Testis (tissue), 2 donors: ENCODE measurements at regions not wholly inside any gene's neighbourhood (a gene's known extent, or its start where the extent isn't known, plus 50 kb on each side); places are given as distances from the start of the nearest gene placed in this dataset.
A peak's percentile ranks its signal among the peaks of the same experiment; 100 is the strongest.

Experiments
- DNase-seq: peaks from one replicate; pipeline ENCODE4 v3.0.0-alpha.2; 2019
- H3K27ac ChIP-seq, 2 donors: fragments of 200-600 bp; sonication (generic); one replicate each; pipeline ENCODE4 v1.5.1; 2019
- H3K27me3 ChIP-seq: fragments of 200-600 bp; sonication (generic); one replicate; pipeline ENCODE4 v1.5.1; 2019
- H3K36me3 ChIP-seq: fragments of 200-600 bp; sonication (generic); one replicate; pipeline ENCODE4 v1.5.1; 2017; ENCODE audit warnings: low read depth; ENCODE audit errors: missing control alignments
- H3K4me1 ChIP-seq: fragments of 200-600 bp; sonication (generic); one replicate; pipeline ENCODE4 v1.5.1; 2019
- H3K4me3 ChIP-seq, 2 donors: fragments of 200-600 bp; sonication (generic); one replicate each; pipeline ENCODE4 v1.5.1; 2017 to 2019
- H3K9me3 ChIP-seq: fragments of 200-600 bp; sonication (generic); one replicate; pipeline ENCODE4 v1.5.1; 2017
- CTCF ChIP-seq, 3 experiments: fragments of 450-650 bp in 2 of 3; fragments of 200-600 bp in 1 of 3; sonication (generic) in 1 of 3; IDR thresholded peaks; one replicate each; pipeline ENCODE4 v1.5.1; 2016 to 2019; ENCODE audit warnings: antibody characterized with exemption in 3 of 3, mild to moderate bottlenecking in 2 of 3, moderate library complexity in 1 of 3
- POLR2A ChIP-seq: fragments of 450-650 bp; IDR thresholded peaks from one replicate; pipeline ENCODE4 v1.6.1; 2017; ENCODE audit warnings: antibody characterized with exemption, mild to moderate bottlenecking, moderate library complexity
- WGBS, 2 donors: methylation state at CpG; one replicate each; pipeline ENCODE4 v1.1.5; 2018; 5-methylcytosine and 5-hydroxymethylcytosine counted together
- intact Hi-C: fragments of 100-400 bp; cut with DNase I; formaldehyde crosslinking; loops from one replicate; pipeline ENCODE4 v1.15.1; 2023; ENCODE audit warnings: low total_unique reads

- H3K27ac ChIP-seq: no peak overlapping the region
- no peaks in the 10 kb centered on the region for H3K27me3 ChIP-seq
- TF ChIP-seq POLR2A (no peak), CTCF (IDR thresholded peaks at IDR 0.05) (no peak)
- 74 to 86% methylated on average over 7 of the region's 7 CpGs for WGBS, 2 donors
- H3K4me3 ChIP-seq: no peak overlapping the region
- intact Hi-C loops: no loop called here
- no peaks in the 10 kb centered on the region for H3K9me3 ChIP-seq
- H3K4me1 ChIP-seq: no peaks in the 10 kb centered on the region
- H3K36me3 ChIP-seq: no peaks in the 10 kb centered on the region
- DNase-seq: no peak
Observed at GRCh38 chr1:17914131-17914530, 159.0 kb downstream of the ACTL8 start.

- Histone ChIP-seq H3K4me3 (no peak overlapping the region), H3K27ac (no peak overlapping the region), H3K9me3 (no peaks in the 10 kb centered on the region), H3K4me1 (no peaks in the 10 kb centered on the region), H3K36me3 (no peaks in the 10 kb centered on the region), H3K27me3 (no peaks in the 10 kb centered on the region)
- intact Hi-C loops: no loop called here
- DNase-seq: no peak
- TF ChIP-seq POLR2A (no peak), CTCF (IDR thresholded peaks at IDR 0.05) (no peak)
- 66 to 70% methylated on average over 9 of the region's 9 CpGs for WGBS, 2 donors
Observed at GRCh38 chr1:17914987-17915386, 159.9 kb downstream of the ACTL8 start.

- Histone ChIP-seq H3K36me3 (no peaks in the 10 kb centered on the region), H3K4me3 (no peak overlapping the region), H3K4me1 (no peaks in the 10 kb centered on the region), H3K9me3 (no peaks in the 10 kb centered on the region), H3K27ac (no peak overlapping the region), H3K27me3 (no peaks in the 10 kb centered on the region)
- 30 to 44% methylated on average over 7 of the region's 7 CpGs for WGBS, 2 donors
- DNase-seq: no peak
- no peak for TF ChIP-seq POLR2A
- intact Hi-C loops: no loop called here
Observed at GRCh38 chr1:17915511-17916197, 160.5 kb downstream of the ACTL8 start.

DNA sequence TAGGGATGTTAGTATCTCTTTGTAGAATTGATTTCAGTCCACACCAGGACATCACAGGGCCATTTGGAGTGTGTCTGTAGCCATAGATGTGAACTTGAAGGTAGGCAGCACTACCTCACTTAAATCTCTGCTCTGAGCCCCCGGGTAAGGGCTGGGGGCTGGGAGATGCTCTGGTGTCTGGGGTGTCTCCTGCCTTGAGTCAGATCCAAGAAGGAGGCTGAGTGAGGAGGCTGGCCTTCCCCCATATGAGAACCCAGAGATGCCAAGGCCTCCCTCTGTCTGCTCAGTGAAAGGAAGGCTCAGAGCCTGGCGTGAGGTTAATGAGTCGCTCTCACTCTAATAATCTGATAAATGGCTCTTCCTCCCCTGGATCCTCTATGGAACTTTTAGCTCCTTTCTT lies 161.6 kb downstream of the ACTL8 start:
- 77 to 80% methylated on average over 3 of the region's 3 CpGs for WGBS, 2 donors
- DNase-seq: no peak
- Histone ChIP-seq H3K27me3 (no peaks in the 10 kb centered on the region), H3K27ac (no peak overlapping the region), H3K36me3 (no peaks in the 10 kb centered on the region), H3K4me3 (no peak overlapping the region), H3K4me1 (no peaks in the 10 kb centered on the region), H3K9me3 (no peaks in the 10 kb centered on the region)
- TF ChIP-seq CTCF (IDR thresholded peaks at IDR 0.05): no peak
- TF ChIP-seq POLR2A: no peak
- intact Hi-C loops: no loop called here

DNA sequence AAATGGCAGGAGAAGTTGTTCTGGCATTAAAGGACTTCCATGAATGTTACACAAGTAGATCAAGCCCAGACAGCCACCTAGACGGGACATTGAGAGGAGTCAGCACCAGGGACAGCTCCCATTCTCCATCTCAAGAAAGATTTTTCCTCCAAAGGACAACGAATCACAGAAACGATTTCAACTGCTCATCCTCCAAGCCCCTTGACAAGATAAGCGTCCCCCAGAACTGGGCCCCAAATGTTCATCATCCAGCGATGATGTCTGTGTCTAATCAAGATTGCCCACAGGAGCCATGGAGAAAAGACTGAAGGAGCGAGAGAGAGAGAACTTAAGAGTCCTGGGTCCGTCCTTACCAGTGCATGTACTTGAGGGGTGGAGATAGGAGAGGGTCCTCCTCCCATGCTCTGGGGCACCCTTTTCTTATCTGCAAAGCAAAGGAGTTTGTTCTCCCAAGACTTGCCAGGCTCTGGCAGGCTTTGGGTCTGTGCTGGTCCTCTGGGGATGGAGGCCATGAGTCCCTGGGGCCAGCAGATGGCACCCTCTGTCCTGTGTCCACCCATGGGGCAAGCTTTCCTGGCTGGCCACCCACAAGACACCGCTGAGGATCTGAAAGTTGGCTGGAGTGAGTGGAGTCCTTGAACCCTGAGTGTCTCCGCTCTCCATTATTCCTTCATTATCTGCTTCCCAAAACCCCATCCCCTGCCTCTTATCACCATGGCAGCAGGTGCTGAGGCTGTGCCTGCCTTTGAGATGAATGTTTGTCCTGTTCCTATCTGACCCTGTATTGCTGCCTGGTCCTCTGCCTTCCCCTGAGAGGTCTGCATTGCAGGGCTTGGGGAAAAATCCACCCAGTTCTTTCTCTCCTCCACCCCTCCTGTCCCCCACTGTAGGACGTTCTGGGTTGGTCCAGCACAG lies 164.6 kb downstream of the ACTL8 start:
- Histone ChIP-seq H3K27me3 (no peaks in the 10 kb centered on the region), H3K4me1 (no peaks in the 10 kb centered on the region), H3K4me3 (no peak overlapping the region), H3K36me3 (no peaks in the 10 kb centered on the region), H3K9me3 (no peaks in the 10 kb centered on the region), H3K27ac (no peak overlapping the region)
- intact Hi-C loops: no loop called here
- peak; percentile 52 for DNase-seq
- 37 to 40% methylated on average over 10 of the region's 10 CpGs for WGBS, 2 donors
- TF ChIP-seq CTCF (IDR thresholded peaks at IDR 0.05): no peak
- TF ChIP-seq POLR2A: no peak
